ENCODE measurements at regions not wholly inside any gene's neighbourhood (a gene's known extent, or its start where the extent isn't known, plus 50 kb on each side); places are given as distances from the start of the nearest gene placed in this dataset.
A peak's percentile ranks its signal among the peaks of the same experiment; 100 is the strongest.
"Not testable (repeated sequence)": the region's sequence is repeated elsewhere in the genome, so short reads cannot be mapped to it uniquely, and the experiment has no call there.

GRCh38 chr10:35819011-35819410 is 176.9 kb upstream of the FZD8 start:
- no peak overlapping the region for H3K4me3 ChIP-seq (ENCODE audit: low read depth, low read length)
- TF ChIP-seq POLR2A (IDR thresholded peaks at IDR 0.05; ENCODE audit: extremely low read depth, insufficient read length) (no peak), MYC (IDR thresholded peaks at IDR 0.05; ENCODE audit: low read depth, low read length) (no peak), MAX (IDR thresholded peaks at IDR 0.05; ENCODE audit: low read depth, low read length) (no peak), CTCF (IDR thresholded peaks at IDR 0.05; ENCODE audit: low read depth, low read length) (no peak)
- DNase-seq (ENCODE audit: low read depth), result no peak

- not testable (repeated sequence) for DNase-seq (ENCODE audit: low read depth); H3K4me3 ChIP-seq (ENCODE audit: low read depth, low read length)
These were observed 175.0 kb upstream of the FZD8 start for GRCh38 chr10:35817109-35817508.

GRCh38 chr10:35813219-35813618 is 171.1 kb upstream of the FZD8 start:
- H3K4me3 ChIP-seq (ENCODE audit: low read depth, low read length), result no peak overlapping the region
- DNase-seq (ENCODE audit: low read depth), result no peak
- TF ChIP-seq MYC (IDR thresholded peaks at IDR 0.05; ENCODE audit: low read depth, low read length) (no peak), MAX (IDR thresholded peaks at IDR 0.05; ENCODE audit: low read depth, low read length) (no peak), CTCF (IDR thresholded peaks at IDR 0.05; ENCODE audit: low read depth, low read length) (no peak), POLR2A (IDR thresholded peaks at IDR 0.05; ENCODE audit: extremely low read depth, insufficient read length) (no peak)

GRCh38 chr10:35808344-35808743 is 166.2 kb upstream of the FZD8 start:
- TF ChIP-seq CTCF (IDR thresholded peaks at IDR 0.05; ENCODE audit: low read depth, low read length) (no peak), MYC (IDR thresholded peaks at IDR 0.05; ENCODE audit: low read depth, low read length) (no peak), MAX (IDR thresholded peaks at IDR 0.05; ENCODE audit: low read depth, low read length) (no peak), POLR2A (IDR thresholded peaks at IDR 0.05; ENCODE audit: extremely low read depth, insufficient read length) (no peak)
- no peak overlapping the region for H3K4me3 ChIP-seq (ENCODE audit: low read depth, low read length)
- no peak for DNase-seq (ENCODE audit: low read depth)

GRCh38 chr10:35803046-35803445 is 160.9 kb upstream of the FZD8 start:
- H3K4me3 ChIP-seq (ENCODE audit: low read depth, low read length), result no peak overlapping the region
- TF ChIP-seq MAX (IDR thresholded peaks at IDR 0.05; ENCODE audit: low read depth, low read length) (no peak), MYC (IDR thresholded peaks at IDR 0.05; ENCODE audit: low read depth, low read length) (no peak)

GRCh38 chr10:35797187-35797586 is 155.1 kb upstream of the FZD8 start:
- DNase-seq (ENCODE audit: low read depth), result no peak
- no peak overlapping the region for H3K4me3 ChIP-seq (ENCODE audit: low read depth, low read length)
- TF ChIP-seq CTCF (IDR thresholded peaks at IDR 0.05; ENCODE audit: low read depth, low read length) (no peak), POLR2A (IDR thresholded peaks at IDR 0.05; ENCODE audit: extremely low read depth, insufficient read length) (no peak), MYC (IDR thresholded peaks at IDR 0.05; ENCODE audit: low read depth, low read length) (no peak), MAX (IDR thresholded peaks at IDR 0.05; ENCODE audit: low read depth, low read length) (no peak)

More at GRCh38 chr10:35803046-35803445, 160.9 kb upstream of the FZD8 start:
- DNase-seq (ENCODE audit: low read depth), result no peak

GRCh38 chr10:35795131-35795824 is 153.2 kb upstream of the FZD8 start:
- no peak overlapping the region for H3K4me3 ChIP-seq (ENCODE audit: low read depth, low read length)
- TF ChIP-seq MAX (IDR thresholded peaks at IDR 0.05; ENCODE audit: low read depth, low read length), result no peak
- TF ChIP-seq POLR2A (IDR thresholded peaks at IDR 0.05; ENCODE audit: extremely low read depth, insufficient read length), result no peak
- peak; percentile 0 for DNase-seq (ENCODE audit: low read depth)
